Omental fat pad (tissue), 3 donors: ENCODE measurements at regions not wholly inside any gene's neighbourhood (a gene's known extent, or its start where the extent isn't known, plus 50 kb on each side); places are given as distances from the start of the nearest gene placed in this dataset.

Source experiments
- ATAC-seq: fragments of 150-250 bp; one replicate; pipeline ENCODE4 v1.9.1; 2016; ENCODE audit warnings: mild to moderate bottlenecking, moderate library complexity; ENCODE audit not compliant: low FRiP score
- DNase-seq: peaks from one replicate; pipeline ENCODE4 v3.0.0-alpha.2; 2019; ENCODE audit warnings: low spot score
- CTCF ChIP-seq, 3 donors: fragments of 450-650 bp; IDR thresholded peaks; one replicate each; pipeline ENCODE4 v1.5.1; 2016 to 2017; ENCODE audit warnings: antibody characterized with exemption in 3 of 3, mild to moderate bottlenecking in 3 of 3, moderate library complexity in 2 of 3

- DNase-seq (no peak), ATAC-seq (no peak)
- TF ChIP-seq CTCF (IDR thresholded peaks at IDR 0.05), result no peak
Observed at GRCh38 chr1:69292833-69293232, 274.9 kb upstream of the LRRC7 start.

- DNase-seq, result no peak
- no peak for ATAC-seq
- TF ChIP-seq CTCF (IDR thresholded peaks at IDR 0.05), result no peak
Observed at GRCh38 chr1:69294171-69294570, 273.6 kb upstream of the LRRC7 start.

- no peak for TF ChIP-seq CTCF (IDR thresholded peaks at IDR 0.05)
- no peak for DNase-seq
- ATAC-seq, result no peak
Observed at GRCh38 chr1:69295265-69295664, 272.5 kb upstream of the LRRC7 start.

GRCh38 chr1:69305621-69306020 is 262.1 kb upstream of the LRRC7 start:
- DNase-seq, result no peak
- no peak for ATAC-seq
- TF ChIP-seq CTCF (IDR thresholded peaks at IDR 0.05), result no peak

- TF ChIP-seq CTCF (IDR thresholded peaks at IDR 0.05), result no peak
- no peak for ATAC-seq
Observed at GRCh38 chr1:69312055-69312732, 255.5 kb upstream of the LRRC7 start.

GRCh38 chr1:69313118-69313517 is 254.6 kb upstream of the LRRC7 start:
- no peak for TF ChIP-seq CTCF (IDR thresholded peaks at IDR 0.05)
- DNase-seq (no peak), ATAC-seq (no peak)

More at GRCh38 chr1:69312055-69312732, 255.5 kb upstream of the LRRC7 start:
- no peak for DNase-seq

DNA sequence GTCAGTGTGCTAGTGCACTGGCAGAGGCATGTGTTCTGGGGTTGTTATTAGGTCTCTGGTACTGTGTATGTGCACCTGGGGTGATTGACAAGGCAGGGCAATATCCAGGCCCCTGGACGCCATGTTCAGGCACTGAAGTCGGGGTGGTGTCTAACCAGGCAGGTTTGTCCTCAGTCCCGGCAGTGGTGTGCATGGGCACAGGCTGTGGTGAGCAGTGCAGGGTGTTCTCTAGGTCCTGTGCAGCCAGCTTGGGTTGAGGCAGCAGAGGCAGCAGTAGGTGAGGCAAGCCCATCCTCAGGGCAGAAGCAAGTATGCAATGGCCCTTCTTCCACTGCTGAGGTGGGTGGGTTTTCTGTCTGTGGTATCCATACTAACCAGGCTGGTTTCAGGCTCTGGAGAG is 252.3 kb upstream of the LRRC7 start:
- DNase-seq (no peak), ATAC-seq (no peak)
- TF ChIP-seq CTCF (IDR thresholded peaks at IDR 0.05), result no peak
